ENCODE measurements at regions not wholly inside any gene's neighbourhood (a gene's known extent, or its start where the extent isn't known, plus 50 kb on each side); places are given as distances from the start of the nearest gene placed in this dataset.
"Not testable (repeated sequence)": the region's sequence is repeated elsewhere in the genome, so short reads cannot be mapped to it uniquely, and the experiment has no call there.

DNA sequence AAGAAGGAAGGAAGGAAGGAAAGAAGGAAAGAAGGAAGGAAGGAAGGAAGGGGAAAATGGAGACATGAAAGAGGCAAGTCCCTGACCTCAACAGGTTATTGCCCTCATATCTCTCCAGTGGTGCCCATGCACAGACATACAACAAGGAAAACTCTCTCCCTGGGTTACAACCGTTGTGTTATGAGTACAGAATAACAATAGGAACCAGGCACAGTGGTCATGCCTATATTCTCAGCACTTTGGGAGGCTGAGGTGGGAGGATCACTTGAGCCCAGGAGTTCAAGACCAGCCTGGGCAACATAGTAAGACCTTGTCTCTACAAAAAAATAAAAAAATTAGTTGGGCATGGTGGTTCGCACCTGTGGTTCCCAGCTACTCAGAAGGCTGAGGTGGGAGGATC, 139.4 kb upstream of the HMGA2 start:
- DNase-seq (ENCODE audit: low spot score): no peak

DNA sequence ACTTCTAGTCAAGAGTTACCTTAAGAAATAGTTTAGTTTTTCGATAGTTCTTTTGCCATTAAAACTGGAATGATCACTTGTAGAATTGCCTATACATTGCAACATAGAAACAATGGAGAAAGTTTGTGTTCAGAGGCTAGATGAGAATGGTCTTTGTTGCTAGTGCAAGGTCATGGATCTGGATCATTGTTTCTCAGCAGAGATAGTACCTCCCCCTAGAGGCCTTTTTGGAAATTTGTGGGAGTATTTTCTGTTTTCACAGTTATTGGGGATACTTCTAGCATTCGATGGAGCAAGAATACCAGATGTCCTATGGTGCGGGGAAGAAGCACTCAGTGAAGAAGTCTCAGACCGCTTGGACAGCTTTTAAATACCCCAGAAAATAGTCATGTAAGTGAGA, 138.8 kb upstream of the HMGA2 start:
- DNase-seq (ENCODE audit: low spot score): peak; percentile 31

DNA sequence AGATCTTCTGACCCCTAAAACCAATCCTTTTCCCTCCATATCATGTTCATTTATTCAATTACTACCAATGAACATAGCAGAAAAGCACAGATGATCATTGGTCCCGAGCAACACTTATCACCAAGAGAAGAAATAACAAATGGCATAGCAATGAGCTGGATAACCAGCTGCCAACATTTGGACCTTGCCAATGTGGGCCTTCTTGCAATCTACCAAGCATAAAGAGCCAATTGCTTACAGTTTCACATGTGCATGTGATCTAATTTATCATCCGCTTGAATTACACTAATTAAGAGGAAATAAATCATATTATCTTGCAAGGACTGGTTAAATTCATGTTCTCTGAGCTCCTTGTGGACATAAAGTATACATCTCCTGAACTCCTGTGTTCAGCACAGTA, 134.8 kb upstream of the HMGA2 start:
- DNase-seq (ENCODE audit: low spot score): no peak

DNA sequence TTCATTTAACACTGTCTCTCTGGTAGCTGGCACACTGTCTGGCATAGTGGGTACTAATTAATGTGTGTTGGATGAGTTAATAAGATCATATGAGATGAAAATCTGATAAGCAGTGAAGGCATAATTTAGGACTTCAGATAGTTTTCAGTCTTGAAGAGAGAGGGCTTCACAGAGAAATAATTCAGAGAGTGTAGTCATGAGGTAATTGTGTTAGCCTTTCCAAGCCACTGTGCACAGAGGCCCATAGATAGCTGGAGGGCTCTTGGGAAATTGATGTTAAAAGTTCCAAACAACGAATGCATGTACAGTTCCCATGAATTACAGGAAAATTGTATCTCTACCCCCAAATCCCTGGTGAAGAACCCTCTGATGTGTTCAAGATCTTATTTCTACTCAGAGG, 133.8 kb upstream of the HMGA2 start:
- no peak for DNase-seq (ENCODE audit: low spot score)

DNA sequence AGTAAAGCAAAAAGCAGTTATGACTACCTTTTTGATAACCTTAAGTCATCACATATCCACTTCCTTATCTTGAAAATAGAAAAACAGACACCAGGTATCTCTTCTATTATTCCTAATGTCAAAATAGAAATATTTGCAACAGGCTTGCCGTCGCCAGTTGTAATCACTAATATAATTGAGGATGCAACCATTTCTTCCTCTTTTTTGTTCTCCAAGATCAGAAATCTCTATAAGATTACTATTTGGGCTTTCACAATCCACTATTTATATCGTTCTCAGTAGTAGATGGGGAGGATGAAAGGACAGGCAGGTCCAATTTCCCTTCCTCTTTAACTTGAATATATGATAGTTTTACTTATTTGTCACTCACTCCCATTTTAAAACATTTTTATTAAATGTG, 130.2 kb upstream of the HMGA2 start:
- no peak for DNase-seq (ENCODE audit: low spot score)

DNA sequence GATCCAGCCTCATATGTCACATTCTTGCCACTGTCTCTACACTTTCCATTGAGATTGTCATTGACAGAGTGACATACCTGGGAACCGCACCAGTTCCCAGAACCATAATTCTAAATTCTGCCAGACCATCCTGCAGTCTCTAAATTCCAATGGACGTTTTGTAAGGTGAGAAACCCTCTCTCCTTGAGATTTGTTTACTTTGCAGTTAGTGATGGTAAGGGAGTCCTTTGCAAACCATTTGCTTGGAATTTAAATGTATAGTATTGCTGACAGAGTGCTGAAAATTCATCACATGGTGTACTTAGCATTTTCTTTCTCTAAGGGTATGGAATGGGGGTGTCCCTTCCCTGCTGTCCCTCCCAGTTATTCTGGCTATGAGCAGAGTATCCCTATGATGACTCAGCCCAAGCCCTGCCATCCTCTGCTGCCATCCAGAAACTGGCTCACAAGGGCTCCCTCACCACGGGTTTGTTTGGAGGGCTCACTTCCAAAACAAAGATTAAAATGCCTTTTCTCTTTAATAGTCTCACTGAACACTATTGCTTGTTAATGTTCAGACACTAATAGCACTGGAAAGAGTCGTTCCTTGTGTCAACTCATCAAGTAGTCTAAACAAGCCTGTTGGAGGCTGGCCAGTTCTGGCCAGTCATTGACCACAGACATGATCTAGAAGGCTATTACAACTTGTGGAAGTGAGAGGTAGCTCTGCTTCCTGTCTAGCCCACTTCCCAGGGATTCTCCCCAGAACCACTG, 129.0 kb upstream of the HMGA2 start:
- no peak for DNase-seq (ENCODE audit: low spot score)

DNA sequence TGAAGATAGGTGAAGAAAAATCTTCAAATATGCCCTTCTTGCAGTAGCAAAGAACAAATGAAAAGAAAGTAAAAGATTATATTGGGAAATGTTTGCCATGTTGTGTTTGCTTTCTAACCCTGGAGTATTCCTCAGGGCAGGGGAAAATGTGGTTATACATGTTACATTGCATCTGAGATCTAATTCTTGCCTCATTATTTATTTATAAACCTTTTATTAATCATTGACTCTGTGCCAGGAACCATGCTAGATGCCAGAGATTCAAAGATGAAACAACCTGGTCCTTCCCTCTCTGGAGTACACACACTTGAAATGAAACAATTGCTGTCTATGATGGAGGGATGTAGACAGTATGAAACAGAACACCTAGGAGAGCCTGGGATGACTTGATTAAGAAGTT, 128.1 kb upstream of the HMGA2 start:
- no peak for DNase-seq (ENCODE audit: low spot score)

DNA sequence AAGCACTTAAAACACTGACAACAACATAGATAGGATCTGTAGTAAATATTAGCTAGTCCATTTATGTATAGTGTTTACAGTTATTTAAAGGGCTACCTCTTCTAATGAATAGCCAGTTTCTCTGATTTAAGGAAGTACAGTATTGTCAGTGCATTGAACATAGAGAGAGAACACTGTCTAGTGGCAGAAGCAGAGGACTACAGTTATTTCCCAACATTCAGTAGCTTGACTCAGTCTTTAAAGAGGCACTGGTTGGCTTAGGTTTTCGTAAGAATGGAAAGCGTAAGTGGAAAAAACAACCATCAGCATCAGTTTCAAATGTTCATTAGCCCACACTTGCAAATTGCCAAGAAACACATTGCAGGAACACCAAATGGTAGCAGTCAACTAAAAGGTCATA, 125.0 kb upstream of the HMGA2 start:
- peak; percentile 20 for DNase-seq (ENCODE audit: low spot score)

DNA sequence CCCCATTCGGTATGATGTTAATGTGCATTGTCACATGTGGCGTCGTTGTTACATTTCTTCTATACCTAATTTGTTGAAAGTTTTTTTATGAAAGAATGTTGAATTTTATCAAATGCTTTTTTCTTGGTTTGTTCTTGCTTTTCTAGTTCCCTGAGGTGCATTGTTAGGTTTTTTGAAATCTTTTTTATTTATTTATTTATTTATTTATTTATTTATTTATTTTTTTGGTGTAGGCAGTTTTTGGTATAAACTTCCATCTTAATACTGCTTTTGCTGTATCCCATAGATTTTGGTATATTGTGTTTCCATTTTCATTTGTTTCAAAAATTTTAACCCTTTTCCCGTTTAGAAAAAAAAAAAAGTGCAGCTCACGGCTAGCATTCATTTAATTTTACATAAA, 121.1 kb upstream of the HMGA2 start:
- DNase-seq (ENCODE audit: low spot score): no peak

DNA sequence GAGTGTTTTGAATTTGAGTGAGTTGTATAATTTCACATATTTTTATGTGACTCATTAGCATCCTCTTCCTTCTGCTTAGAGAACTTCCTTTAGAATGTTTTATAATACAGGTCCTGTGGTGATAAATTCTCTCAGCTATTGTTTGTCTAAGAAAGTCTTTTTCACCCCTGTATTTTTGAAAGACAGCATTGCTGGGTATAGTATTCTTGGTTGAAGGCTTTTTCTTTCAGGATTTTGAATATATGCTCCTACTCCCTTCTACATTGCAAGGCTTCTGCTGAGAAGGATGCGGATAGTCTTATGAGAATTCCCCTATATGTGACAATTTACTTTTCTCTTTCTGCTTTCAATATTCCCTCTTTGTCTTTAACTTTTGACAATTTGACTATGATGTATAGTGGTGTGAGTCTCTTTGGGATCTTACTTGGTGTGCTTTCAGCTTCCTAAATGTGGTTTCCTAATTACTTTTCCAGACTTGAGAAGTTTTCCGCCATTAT, 118.9 kb upstream of the HMGA2 start:
- no peak for DNase-seq (ENCODE audit: low spot score)

DNA sequence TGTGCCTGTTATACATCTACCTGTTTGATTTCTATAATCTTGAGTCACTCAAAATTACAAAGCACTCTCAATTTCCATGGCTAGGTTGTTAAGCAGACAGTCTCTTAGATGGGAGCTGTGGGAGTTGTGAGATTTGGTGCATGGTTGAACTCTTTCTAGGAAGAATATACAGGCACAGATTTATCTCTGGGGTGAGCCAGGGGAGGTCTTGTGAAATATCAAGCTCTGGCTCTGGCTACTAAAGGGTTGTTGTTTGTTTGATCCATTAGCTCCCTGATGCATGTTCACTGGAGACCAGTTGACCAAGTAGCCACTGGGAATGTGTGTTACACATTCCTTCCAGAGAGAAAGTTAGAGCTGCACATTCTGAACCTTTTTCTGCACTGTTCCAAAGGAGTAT, 117.2 kb upstream of the HMGA2 start:
- DNase-seq (ENCODE audit: low spot score): no peak

DNA sequence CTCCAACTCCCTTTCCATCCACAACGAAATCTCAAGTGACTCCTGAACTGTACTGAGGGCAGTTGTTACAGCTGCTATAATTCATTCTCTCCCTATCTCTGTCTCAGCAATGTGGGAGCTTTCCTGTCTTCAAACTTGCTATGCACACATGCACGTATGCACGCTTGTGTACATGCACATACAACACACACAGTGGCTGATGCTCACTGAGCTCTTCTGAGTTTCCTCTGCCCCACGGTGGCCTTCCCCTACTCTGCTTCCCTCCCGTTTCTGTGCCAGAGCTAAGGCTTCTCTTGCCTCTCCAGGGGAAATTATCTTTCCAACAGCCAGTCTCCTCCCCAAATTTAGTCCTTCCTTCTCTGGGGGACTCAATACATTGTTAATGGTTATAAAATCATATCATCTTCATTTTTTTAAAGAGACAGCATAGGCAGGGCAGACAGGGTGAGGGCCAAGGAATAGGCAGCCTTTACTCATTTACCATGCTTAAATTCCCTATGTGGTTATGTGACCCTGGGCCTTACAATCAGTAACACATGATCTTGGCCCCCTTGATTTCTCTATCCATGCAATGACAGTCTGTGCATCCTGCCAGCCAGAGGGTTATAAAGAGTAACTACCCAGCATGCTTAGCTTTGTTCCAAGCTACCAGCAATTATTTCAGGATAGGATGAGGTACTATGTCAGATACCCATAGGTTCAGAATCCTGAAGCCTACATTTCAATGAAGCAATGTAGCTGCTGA, 111.9 kb upstream of the HMGA2 start:
- no peak for DNase-seq (ENCODE audit: low spot score)

DNA sequence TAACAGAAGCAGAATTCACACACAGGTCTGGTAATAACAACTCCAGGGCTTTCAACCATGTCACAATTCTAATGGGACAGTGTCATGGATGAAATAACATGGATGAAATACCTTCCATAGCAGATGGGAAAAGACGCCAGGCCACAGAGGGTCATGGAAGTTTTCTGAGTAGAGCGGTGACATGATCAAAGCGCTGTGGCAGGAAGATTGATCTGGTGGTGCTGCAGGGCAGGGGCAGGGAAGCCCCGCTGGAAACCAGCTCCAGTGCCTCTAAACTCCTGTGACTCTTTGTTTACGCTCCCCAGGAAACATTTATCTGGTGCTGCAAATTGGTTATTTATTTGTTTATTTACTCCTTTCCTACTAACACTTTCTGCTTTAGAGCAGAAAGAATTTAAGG, 108.3 kb upstream of the HMGA2 start:
- no peak for DNase-seq (ENCODE audit: low spot score)

DNA sequence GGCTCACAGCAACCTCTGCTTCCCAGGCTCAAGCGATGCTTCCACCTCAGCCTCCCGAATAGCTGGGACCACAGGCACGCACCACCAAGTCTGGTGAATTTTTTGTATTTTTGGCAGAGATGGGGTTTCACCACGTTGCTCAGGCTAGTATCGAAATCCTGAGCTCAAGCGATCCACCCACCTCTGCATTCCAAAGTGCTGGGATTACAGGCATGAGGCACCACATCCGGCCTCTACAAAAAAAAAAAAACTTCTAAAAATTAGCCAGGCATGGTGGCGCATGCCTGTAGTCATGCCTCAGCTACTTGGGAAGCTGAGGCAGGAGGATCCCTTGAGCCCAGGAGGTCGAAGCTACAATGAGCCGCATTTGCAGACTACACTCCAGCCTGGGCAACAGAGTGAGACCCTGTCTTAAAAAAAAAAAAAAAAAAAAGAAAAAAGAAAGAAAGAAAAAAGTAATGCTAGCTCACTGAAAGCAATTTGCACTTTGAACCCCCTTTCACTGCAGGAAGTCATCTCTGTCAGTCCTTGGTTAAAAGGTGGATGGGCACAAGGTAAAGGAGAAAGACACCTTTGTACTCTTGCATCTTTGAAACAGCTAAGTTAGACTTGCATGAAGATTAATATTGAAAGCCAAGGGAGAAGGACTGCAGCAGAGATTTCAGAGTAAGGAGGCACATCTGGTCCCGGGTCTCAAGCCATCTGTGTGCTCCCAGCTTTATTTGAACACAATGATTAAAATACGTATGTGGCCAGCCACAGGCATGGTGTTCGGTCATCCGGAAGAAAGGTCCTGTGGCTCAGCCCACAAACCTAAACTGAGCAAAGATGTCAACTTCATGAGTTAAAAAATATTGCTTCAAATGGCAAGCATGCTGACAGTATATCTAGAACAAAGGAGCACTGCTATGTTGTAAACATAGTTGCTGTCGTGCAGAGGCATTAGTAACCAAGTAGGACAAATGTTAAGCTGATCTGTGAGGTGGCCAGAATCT, 103.8 kb upstream of the HMGA2 start:
- no peak for DNase-seq (ENCODE audit: low spot score)

DNA sequence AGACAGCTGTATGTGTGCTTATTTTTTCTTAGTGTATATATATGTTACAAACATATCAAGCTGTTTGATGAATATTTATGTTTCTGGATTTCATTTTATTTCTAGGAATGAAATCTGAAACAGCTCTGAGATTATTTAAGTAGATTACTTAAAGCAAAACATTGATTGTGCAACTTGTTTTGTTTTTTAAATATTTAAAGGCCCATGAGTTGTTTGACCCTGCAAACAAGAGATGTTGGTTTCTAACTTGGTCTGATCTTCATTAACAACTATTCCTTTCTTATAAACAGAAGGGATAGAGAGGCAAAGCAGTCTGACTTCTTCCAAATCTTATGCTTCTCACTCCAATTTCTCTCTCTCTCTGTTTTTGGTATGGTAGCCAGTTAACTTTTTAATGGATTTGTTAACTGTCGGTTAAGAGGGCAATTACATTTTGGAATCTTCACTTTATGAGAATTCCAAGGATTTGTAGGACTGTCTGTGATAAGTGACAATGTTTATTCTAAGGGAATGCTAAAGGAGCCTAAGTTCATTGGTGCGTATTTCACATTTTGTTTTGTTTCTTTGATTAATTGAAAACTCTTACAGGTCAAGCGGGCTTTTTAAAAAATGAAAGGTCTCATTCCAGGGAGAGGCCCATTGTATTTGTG, 102.6 kb upstream of the HMGA2 start:
- DNase-seq (ENCODE audit: low spot score): no peak

DNA sequence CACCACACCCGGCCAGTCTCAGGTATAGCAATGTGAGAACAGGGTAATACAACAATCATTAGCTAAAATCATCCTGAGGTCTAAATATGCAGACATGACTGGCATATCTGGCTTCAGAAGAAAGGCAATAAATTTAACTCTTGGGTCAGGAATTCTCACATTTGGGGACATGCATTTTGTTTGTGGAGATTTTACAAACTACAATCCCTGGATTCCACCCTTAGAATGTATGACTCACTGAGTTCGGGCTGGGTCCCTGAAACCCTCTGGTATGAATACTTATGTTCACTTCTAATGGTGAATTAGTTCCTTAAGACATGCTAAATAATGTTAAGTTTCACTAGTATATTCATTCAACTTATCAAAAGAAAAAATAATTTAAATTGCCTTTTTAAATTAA, 98.9 kb upstream of the HMGA2 start:
- no peak for DNase-seq (ENCODE audit: low spot score)

DNA sequence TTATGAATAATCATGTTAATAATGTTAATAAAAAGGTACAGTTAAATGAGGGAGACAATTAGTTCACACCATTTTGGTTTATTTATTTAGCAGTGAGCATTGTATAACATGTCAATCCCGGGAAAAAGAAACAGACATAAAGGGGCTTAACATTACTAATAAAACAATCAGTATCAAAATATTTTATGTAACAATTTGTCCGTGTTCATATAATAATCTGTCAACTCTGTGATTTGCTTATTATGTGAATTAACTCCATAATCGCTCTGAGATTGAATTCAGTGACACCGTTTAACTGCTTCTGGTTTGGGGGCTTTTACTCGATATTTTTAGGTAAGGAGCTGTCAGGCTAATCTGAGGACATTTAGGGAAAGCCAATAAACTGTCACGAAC, 95.8 kb upstream of the HMGA2 start:
- DNase-seq (ENCODE audit: low spot score): no peak

DNA sequence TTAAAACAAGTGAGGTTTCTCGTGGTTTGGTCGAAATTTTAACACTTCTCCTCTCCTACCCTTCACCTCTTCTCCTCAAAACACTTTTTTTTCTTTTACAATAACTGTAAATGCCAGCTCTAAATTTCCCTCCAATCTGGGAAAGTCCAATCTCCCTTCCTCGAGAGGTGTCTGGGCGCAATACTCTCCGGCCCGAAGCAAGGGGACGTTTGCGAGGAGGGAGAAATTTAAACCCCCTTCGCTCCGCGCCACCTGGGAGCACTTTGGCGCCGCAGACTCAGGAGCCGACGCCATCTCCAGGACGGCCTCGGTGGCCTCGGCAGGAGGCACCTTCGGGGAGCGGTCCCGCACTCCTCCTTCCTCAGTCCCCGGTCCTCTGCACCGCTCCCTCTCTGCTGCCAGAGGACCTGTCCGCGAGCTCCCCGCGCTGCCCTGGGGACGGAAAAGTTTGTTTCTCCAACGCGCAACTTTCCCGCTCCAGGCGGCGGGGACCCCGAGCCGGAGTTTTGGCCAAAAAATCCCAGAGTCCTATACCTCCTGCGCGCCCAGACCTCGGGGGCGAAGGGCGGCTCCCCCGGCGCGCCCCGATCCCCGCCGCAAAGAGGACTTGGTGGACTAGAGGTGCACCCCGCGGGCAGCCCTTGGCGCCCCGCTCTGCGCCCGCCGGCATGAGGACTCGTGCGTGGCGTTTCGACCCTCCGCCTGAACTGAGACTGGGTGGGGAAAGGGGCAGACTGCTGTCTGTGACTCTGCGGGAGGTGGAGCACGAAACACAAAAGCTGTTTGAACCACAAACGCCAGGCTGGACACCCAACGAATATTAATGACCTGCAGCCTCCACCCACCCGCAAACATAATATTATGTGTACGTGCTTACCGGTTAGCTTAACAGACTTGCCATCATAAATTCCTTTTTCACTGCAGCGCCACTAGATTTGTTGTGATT, 95.2 kb upstream of the HMGA2 start:
- DNase-seq (ENCODE audit: low spot score): no peak

DNA sequence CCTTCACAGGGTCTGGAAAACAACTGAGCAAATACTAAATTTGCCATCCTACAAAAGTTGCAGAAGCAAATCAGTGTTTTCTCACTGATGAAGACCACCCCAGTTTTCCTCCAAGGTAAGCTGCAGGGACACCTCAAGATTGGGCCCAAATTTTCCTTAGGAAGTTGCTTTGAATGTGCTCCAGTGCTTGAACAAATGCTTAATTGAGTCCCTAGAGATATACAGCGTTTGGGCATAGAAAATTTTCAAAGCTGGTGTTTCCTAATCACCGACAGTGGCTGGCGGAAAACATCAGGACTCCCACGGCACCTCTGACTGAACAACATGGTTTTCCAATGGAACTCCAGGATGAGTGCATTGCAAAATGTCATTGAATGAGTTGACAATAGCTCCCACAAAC, 92.5 kb upstream of the HMGA2 start:
- no peak for DNase-seq (ENCODE audit: low spot score)

DNA sequence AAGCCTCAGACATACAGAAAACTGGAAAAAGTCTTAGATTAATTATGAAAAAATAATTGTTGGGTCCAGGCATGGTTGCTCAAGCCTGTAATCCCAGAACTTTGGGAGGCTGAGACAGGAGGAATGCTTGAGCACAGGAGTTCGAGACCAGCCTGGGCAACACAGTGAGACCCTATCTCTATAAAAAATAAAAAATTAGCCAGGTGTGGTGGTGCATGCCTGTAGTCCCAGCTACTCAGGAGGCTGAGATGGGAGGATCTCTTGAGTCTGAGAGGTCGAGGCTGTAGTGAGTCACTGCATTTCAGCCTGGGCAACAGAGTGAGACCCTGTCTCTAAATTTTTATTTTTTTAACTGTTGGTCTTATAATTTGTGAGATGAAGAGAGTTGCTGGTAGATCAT, 90.6 kb upstream of the HMGA2 start:
- not testable (repeated sequence) for DNase-seq (ENCODE audit: low spot score)

DNA sequence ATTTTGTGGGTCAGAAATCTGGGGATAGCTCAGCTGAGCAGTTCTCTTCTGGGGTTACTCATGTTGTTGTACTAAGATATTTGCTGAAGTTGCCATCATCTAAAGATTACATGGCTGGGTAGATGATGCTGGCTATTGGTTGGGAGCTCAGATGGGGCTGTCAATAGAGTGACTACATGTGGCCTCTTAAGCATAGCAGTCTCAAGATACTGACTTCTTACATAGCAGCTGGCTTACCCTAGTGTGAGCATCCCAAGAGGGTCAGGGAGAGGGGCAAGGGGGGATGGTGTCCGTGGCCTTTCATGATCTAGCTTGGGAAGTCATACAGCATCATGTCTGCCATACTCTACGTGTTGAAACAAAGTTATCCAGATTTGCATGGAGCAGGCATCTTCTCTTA, 90.1 kb upstream of the HMGA2 start:
- no peak for DNase-seq (ENCODE audit: low spot score)
